Cardiac muscle cell (in vitro differentiated cells and primary cell): ENCODE measurements at regions not wholly inside any gene's neighbourhood (a gene's known extent, or its start where the extent isn't known, plus 50 kb on each side); places are given as distances from the start of the nearest gene placed in this dataset.

Source experiments
- DNase-seq, 2 donors: peaks; one replicate each; pipeline versions ENCODE4 v3.0.0 to v3.0.0-alpha.2; 2010 to 2017; ENCODE audit warnings: low read depth in 1 of 2, low spot score in 1 of 2
- H3K27ac ChIP-seq: fragments of 200-600 bp; sonication (generic); 2 replicates; pipeline ENCODE4 v1.5.1; 2016
- H3K27me3 ChIP-seq: fragments of 200-600 bp; sonication (generic); 2 replicates; pipeline ENCODE4 v1.6.0; 2016; ENCODE audit warnings: control low read depth
- H3K36me3 ChIP-seq: fragments of 200-600 bp; sonication (generic); 2 replicates; pipeline ENCODE4 v1.5.1; 2016; ENCODE audit warnings: control low read depth
- H3K4me1 ChIP-seq: fragments of 200-600 bp; sonication (generic); 2 replicates; pipeline ENCODE4 v1.8.1; 2017; ENCODE audit warnings: low read depth, mild to moderate bottlenecking, mixed run types
- H3K4me3 ChIP-seq: fragments of 200-600 bp; sonication (generic); 2 replicates; pipeline ENCODE4 v1.5.1; 2016; ENCODE audit warnings: mild to moderate bottlenecking
- H3K9me3 ChIP-seq: fragments of 200-600 bp; sonication (generic); 2 replicates; pipeline ENCODE4 v1.5.1; 2017; ENCODE audit warnings: low read depth, mild to moderate bottlenecking, control low read depth
- TF ChIP-seq, protein P1 (sequence below): IDR thresholded peaks from 2 replicates; pipeline ENCODE4 v1.5.1; 2012; ENCODE audit warnings: low read depth, mild to moderate bottlenecking, low read length

DNA sequence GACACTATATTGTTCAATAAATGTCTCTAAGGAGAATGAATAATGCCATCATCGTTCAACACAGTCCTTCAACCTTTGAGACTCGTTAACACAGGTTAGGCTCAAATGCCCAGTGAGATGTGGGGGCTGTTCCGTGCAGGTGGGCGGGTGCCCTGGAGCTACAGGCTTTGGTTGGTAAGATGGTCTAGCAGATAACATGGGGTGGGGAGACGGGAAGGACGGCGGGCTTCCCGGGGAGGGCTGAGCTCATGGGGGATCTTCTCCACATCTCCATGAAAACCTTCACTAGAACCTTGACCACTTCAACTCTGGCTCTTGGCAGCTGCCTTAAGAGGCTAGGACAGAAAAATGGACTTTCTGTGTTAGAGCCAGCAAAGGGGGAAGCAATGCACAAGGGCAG, 134.1 kb upstream of the TCERG1L start:
- H3K4me3 ChIP-seq, result no peak overlapping the region
- peaks cover 6% of the 10 kb centered on the region for H3K27me3 ChIP-seq
- DNase-seq, result no peak
- no peaks in the 10 kb centered on the region for H3K36me3 ChIP-seq
- no peaks in the 10 kb centered on the region for H3K4me1 ChIP-seq
- no peaks in the 10 kb centered on the region for H3K9me3 ChIP-seq
- no peak overlapping the region for H3K27ac ChIP-seq
- TF ChIP-seq, protein P1, sequence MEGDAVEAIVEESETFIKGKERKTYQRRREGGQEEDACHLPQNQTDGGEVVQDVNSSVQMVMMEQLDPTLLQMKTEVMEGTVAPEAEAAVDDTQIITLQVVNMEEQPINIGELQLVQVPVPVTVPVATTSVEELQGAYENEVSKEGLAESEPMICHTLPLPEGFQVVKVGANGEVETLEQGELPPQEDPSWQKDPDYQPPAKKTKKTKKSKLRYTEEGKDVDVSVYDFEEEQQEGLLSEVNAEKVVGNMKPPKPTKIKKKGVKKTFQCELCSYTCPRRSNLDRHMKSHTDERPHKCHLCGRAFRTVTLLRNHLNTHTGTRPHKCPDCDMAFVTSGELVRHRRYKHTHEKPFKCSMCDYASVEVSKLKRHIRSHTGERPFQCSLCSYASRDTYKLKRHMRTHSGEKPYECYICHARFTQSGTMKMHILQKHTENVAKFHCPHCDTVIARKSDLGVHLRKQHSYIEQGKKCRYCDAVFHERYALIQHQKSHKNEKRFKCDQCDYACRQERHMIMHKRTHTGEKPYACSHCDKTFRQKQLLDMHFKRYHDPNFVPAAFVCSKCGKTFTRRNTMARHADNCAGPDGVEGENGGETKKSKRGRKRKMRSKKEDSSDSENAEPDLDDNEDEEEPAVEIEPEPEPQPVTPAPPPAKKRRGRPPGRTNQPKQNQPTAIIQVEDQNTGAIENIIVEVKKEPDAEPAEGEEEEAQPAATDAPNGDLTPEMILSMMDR, result no peak

GRCh38 chr10:131446171-131446570, 134.7 kb upstream of the TCERG1L start:
- Histone ChIP-seq H3K27me3 (peaks cover 6% of the 10 kb centered on the region), H3K27ac (no peak overlapping the region), H3K4me3 (no peak overlapping the region), H3K36me3 (no peaks in the 10 kb centered on the region), H3K9me3 (no peaks in the 10 kb centered on the region), H3K4me1 (no peaks in the 10 kb centered on the region)
- no peak for DNase-seq
- TF ChIP-seq, protein P1, result no peak

GRCh38 chr10:131448171-131448570, 136.7 kb upstream of the TCERG1L start:
- no peak overlapping the region for H3K4me3 ChIP-seq

DNA sequence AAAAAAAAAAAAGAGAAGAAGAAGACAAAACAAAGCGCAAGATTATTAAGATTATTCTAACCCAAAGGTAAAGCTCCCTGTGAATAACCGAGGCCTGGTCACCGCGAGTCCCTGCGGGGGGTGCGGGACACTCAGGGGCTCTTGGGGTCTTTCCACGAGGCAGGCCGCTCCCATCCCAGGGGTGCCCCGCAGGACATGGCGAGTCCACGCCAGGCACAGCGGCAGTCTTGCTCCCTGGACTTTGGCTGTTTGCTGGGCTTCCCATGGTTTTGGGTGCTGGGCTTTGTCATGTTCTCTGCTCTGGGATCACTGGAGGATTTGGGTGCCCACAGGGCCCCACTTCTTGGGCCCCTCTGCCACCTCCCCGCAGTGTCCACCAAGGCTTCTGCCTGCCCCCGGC, 137.4 kb upstream of the TCERG1L start:
- Histone ChIP-seq H3K36me3 (no peaks in the 10 kb centered on the region), H3K27ac (no peak overlapping the region), H3K4me1 (no peaks in the 10 kb centered on the region), H3K9me3 (no peaks in the 10 kb centered on the region), H3K4me3 (no peak overlapping the region), H3K27me3 (no peaks in the 10 kb centered on the region)
- DNase-seq, result no peak
- TF ChIP-seq, protein P1, result no peak

More at GRCh38 chr10:131448171-131448570, 136.7 kb upstream of the TCERG1L start:
- Histone ChIP-seq H3K9me3 (no peaks in the 10 kb centered on the region), H3K27me3 (no peaks in the 10 kb centered on the region), H3K4me1 (no peaks in the 10 kb centered on the region), H3K36me3 (no peaks in the 10 kb centered on the region), H3K27ac (no peak overlapping the region)
- TF ChIP-seq, protein P1, result no peak
- DNase-seq, result no peak

DNA sequence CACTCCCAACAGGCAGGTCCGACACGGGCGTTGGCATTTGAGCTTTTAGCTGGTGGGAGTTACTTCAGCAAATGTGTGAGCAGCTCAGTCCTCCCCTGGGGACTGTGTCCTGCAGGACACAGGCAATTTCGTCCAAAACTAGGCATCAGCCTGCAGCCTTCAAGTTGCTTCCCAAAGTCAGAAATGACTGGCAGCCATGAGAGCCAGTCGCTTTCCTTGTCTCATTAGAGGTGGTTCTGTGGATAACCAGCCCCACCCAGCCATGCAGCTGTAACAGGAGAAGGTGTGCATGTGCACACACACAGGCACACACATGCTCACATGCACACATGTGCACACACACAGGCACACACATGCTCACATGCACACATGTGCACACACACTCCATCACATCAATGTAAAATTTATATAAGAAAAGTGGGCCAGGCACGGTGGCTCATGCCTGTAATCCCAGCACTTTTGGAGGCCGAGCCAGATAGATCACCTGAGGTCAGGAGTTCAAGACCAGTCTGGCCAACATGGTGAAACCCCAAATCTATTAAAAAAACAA, 138.8 kb upstream of the TCERG1L start:
- Histone ChIP-seq H3K9me3 (no peaks in the 10 kb centered on the region), H3K4me1 (no peaks in the 10 kb centered on the region), H3K27me3 (no peaks in the 10 kb centered on the region), H3K4me3 (no peak overlapping the region), H3K27ac (no peak overlapping the region), H3K36me3 (no peaks in the 10 kb centered on the region)
- DNase-seq, result no peak
- TF ChIP-seq, protein P1, result no peak
